ENCODE measurements at regions not wholly inside any gene's neighbourhood (a gene's known extent, or its start where the extent isn't known, plus 50 kb on each side); places are given as distances from the start of the nearest gene placed in this dataset.

DNA sequence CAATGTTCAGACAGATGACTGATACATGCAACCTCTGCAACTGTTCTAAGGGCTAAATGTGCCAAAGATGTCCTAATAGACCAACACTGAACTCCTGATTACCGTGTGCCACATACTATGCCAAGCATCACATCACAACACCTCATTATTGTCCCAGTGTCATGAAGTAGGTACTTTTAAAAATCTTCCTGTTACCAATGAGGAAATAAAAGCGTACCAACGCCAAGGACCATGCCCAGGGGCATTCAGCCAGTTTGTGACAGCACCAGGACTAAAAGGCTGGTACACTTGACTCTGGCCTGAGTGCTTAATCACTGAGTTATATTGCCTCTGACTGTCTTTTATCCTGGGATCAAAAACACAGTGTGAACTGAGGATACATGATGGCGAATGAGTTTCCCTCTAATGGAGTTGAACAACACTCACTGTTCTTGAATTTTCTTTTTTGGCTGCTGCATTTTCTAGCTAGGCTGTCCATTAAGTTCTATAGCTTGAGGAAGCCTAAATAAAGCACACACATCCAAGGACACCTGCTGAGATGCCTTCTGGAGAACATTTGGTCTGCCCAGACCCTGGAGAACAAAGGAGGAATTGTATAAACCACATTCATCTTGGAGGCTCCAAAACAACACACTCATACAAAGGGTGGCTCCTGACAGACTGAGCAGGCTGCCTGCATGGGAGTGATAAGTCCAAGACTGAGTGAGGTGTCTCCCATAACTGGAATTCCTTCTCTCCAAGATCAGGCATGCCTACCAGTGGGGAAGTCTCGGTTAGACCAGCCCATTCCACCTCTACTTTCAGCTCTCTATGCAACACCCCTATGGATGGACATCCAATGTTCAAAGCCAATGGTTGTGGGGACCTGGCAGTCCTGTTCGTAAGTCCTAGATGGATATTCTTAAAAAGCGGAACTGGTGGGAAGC, 126.7 kb upstream of the PRICKLE2 start:
- TF ChIP-seq, protein P1, sequence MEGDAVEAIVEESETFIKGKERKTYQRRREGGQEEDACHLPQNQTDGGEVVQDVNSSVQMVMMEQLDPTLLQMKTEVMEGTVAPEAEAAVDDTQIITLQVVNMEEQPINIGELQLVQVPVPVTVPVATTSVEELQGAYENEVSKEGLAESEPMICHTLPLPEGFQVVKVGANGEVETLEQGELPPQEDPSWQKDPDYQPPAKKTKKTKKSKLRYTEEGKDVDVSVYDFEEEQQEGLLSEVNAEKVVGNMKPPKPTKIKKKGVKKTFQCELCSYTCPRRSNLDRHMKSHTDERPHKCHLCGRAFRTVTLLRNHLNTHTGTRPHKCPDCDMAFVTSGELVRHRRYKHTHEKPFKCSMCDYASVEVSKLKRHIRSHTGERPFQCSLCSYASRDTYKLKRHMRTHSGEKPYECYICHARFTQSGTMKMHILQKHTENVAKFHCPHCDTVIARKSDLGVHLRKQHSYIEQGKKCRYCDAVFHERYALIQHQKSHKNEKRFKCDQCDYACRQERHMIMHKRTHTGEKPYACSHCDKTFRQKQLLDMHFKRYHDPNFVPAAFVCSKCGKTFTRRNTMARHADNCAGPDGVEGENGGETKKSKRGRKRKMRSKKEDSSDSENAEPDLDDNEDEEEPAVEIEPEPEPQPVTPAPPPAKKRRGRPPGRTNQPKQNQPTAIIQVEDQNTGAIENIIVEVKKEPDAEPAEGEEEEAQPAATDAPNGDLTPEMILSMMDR (IDR thresholded peaks at IDR 0.05) = no peak
- TF ChIP-seq POLR2A (IDR thresholded peaks at IDR 0.05) = no peak
- H3K4me1 ChIP-seq = peaks cover 7 to 91% (median 30%) of the 10 kb centered on the region in 3 donors

GRCh38 chr3:64349551-64349950, 124.3 kb upstream of the PRICKLE2 start:
- intact Hi-C loops (cut with DNase I) = no loop called here
- no peak for TF ChIP-seq POLR2A (IDR thresholded peaks at IDR 0.05)
- H3K4me3 ChIP-seq = no peak overlapping the region
- WGBS, 2 donors = 47 to 69% methylated on average over 6 of the region's 6 CpGs
- no peak for DNase-seq
- H3K9me3 ChIP-seq = no peaks in the 10 kb centered on the region
- H3K4me1 ChIP-seq = peaks cover 15 to 92% (median 35%) of the 10 kb centered on the region in 3 donors
- peak overlapping the region in 3 of 4 donors; percentile 11 to 77 (median 65) for H3K27ac ChIP-seq
- no peaks in the 10 kb centered on the region for H3K36me3 ChIP-seq
- H3K27me3 ChIP-seq = no peaks in the 10 kb centered on the region

More for the DNA sequence above, 126.7 kb upstream of the PRICKLE2 start:
- DNase-seq = no peak
- H3K9me3 ChIP-seq = no peaks in the 10 kb centered on the region
- H3K36me3 ChIP-seq = no peaks in the 10 kb centered on the region
- H3K27ac ChIP-seq = peak overlapping the region; percentile 22 to 77 (median 62)
- no peaks in the 10 kb centered on the region for H3K27me3 ChIP-seq
- intact Hi-C loops (cut with DNase I) = no loop called here
- H3K4me3 ChIP-seq = no peak overlapping the region
- WGBS, 2 donors = 53 to 67% methylated on average over 6 to 7 of the region's 7 CpGs

- H3K27me3 ChIP-seq = no peaks in the 10 kb centered on the region
- TF ChIP-seq, protein P1 (IDR thresholded peaks at IDR 0.05) = no peak
- no peaks in the 10 kb centered on the region for H3K36me3 ChIP-seq
- intact Hi-C loops (cut with DNase I) = no loop called here
- no peak overlapping the region for H3K4me3 ChIP-seq
- H3K4me1 ChIP-seq = peaks cover 8 to 81% (median 24%) of the 10 kb centered on the region in 3 donors
- WGBS, 2 donors = 22 to 26% methylated on average over 2 of the region's 2 CpGs
- peak overlapping the region in 3 of 4 donors; percentile 70 to 82 (median 75) for H3K27ac ChIP-seq
- no peak for DNase-seq
- H3K9me3 ChIP-seq = no peaks in the 10 kb centered on the region
These were observed 120.1 kb upstream of the PRICKLE2 start for GRCh38 chr3:64345371-64345770.

DNA sequence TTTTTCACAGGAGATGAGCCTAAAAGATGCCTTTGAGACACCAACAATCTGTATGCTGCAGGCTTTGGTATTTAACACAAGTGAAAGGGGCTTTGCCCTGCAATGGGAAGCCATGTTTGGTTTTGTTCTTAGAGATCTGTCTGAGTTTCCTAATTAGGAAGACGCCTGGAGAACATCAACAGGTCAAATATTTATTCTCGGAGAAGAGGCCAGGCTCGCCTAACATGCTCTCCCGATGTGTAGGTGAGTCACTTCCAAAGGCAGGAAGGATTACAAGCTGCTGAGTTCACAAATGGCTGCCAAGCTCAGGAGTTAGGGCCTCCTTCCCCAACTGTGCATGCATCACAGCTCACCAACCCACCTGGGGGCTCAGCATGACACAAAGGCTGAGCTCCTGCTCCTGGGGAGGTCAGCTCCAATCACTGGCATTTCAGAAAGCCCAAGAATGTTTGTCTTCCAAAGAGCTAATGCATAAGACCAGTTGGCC, 119.5 kb upstream of the PRICKLE2 start:
- H3K27ac ChIP-seq = peak overlapping the region in 3 of 4 donors; percentile 70 to 82 (median 75)
- no peaks in the 10 kb centered on the region for H3K27me3 ChIP-seq
- H3K9me3 ChIP-seq = no peaks in the 10 kb centered on the region
- no peaks in the 10 kb centered on the region for H3K36me3 ChIP-seq
- intact Hi-C loops (cut with DNase I) = no loop called here
- DNase-seq = no peak
- WGBS, 2 donors = 12 to 50% methylated on average over 1 to 4 of the region's 4 CpGs
- peaks cover 8 to 74% (median 24%) of the 10 kb centered on the region in 3 donors for H3K4me1 ChIP-seq
- no peak for TF ChIP-seq POLR2A (IDR thresholded peaks at IDR 0.05)
- TF ChIP-seq, protein P1 (IDR thresholded peaks at IDR 0.05) = no peak
- H3K4me3 ChIP-seq = no peak overlapping the region

DNA sequence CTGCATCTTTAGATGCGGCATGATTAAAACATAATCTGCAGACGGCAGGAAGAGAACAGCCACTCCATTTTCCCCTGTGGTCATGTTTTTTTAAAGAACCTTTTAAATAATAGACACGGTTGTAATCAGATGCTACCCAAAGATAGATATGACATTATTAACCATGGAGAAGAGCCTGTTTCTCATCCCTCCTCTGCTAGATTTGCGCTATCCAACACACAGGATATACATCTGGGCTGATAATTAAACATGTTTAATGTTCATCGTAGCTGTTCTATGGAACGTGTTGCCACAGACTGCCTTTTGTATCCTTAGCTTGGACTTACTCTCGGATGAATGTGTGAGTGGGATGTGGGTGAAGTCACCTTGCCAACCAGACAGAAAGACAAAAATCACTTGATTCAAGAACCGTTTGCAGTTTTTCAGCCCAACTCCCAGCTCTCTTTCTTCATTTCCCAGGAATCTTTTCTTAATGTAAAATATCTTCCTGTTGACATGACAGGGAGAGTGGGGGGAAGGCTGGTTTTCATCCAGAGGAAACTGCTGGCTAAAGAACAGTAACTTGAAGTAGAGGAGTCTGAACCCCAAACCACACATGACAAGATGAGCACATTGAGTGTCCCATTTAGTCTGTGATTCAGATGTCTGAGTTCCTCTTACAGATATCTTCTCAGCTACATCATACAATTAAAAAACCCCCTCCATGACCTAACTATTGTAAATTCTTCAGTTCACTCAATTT, 118.6 kb upstream of the PRICKLE2 start:
- Histone ChIP-seq H3K27ac (peak overlapping the region in 3 of 4 donors; percentile 31 to 82 (median 70)), H3K4me1 (peaks cover 8 to 65% (median 21%) of the 10 kb centered on the region in 3 donors), H3K4me3 (no peak overlapping the region), H3K9me3 (no peaks in the 10 kb centered on the region), H3K27me3 (no peaks in the 10 kb centered on the region), H3K36me3 (no peaks in the 10 kb centered on the region)
- intact Hi-C loops (cut with DNase I) = no loop called here
- no peak for DNase-seq
- 80 to 81% methylated on average over 8 of the region's 8 CpGs for WGBS, 2 donors
- TF ChIP-seq POLR2A (IDR thresholded peaks at IDR 0.05) = no peak
- TF ChIP-seq, protein P1 (IDR thresholded peaks at IDR 0.05) = no peak
